ENCODE measurements at regions not wholly inside any gene's neighbourhood (a gene's known extent, or its start where the extent isn't known, plus 50 kb on each side); places are given as distances from the start of the nearest gene placed in this dataset.
"Not testable (repeated sequence)": the region's sequence is repeated elsewhere in the genome, so short reads cannot be mapped to it uniquely, and the experiment has no call there.

DNA sequence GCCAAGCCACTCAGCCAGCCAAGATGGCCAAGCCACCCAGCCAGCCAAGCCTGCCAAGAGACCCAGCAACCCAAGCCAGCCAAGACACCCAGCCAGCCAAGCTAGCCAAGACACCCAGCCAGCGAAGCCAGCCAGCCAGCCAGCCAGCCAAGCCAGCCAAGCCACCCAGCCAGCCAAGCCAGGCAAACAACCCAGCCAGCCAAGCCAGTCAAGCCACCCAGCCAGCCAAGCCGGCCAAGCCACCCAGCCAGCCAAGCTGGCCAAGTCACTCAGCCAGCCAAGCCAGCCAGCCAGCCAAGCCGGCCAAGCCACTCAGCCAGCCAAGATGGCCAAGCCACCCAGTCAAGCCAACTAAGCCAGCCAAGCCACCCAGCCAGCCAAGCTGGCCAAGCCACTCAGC is 337.5 kb upstream of the PLGLB2 start:
- H3K4me3 ChIP-seq (ENCODE audit: low read length in 2 of 2); H3K27ac ChIP-seq (ENCODE audit: low read depth in 1 of 2, low read length in 2 of 2); H3K4me1 ChIP-seq (ENCODE audit: control insufficient read depth in 1 of 2, insufficient read depth in 2 of 2, low read length in 2 of 2); intact Hi-C loops (cut with DNase I); H3K27me3 ChIP-seq (ENCODE audit: control insufficient read depth in 1 of 2, insufficient read depth in 2 of 2, low read length in 1 of 2); ATAC-seq (ENCODE audit: low FRiP score); H3K36me3 ChIP-seq (ENCODE audit: control insufficient read depth in 1 of 2, insufficient read depth in 2 of 2, low read length in 1 of 2); H3K9me3 ChIP-seq (ENCODE audit: control insufficient read depth, low read length): not testable (repeated sequence)
- DNase-seq, result peak in 1 of 2 donors; percentile 47
- 87 to 93% methylated on average over 3 of the region's 3 CpGs for WGBS, 2 donors

DNA sequence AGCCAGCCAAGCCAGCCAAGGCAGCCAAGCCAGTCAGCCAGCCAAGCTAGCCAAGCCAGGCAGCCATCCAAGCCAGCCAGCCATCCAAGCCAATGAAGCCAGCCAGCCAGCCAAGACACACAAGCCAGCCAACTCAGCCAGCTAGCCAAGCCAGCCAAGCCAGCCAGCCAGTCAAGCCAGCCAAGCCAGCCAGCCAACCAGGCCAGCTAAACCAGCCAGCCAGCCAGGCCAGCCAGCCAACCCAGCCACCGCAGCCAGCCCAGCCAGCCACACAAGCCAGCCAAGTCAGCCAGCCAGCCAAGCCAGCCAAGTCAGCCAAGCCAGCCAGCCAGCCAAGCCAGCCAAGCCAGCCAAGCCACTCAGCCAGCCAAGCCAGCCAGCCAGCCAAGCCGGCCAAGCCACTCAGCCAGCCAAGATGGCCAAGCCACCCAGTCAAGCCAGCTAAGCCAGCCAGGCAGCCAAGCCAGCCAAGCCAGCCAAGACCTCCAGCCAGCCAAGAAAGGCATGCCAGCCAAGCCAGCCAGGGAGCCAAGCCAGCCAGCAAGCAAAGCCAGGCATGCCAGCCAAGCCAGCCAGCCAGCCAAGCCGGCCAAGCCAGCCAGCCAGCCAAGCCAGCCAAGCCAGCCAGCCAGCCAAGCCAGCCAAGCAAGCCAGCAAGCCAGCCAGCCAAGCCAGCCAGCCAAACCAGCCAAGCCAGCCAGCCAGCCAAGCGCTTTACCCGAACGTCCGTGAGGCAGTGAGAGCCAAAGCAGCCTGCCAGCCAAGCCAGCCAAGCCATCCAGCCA is 335.7 kb upstream of the PLGLB2 start:
- H3K4me3 ChIP-seq (ENCODE audit: low read length in 2 of 2); H3K27ac ChIP-seq (ENCODE audit: low read depth in 1 of 2, low read length in 2 of 2); intact Hi-C loops (cut with DNase I); H3K9me3 ChIP-seq (ENCODE audit: control insufficient read depth, low read length); H3K27me3 ChIP-seq (ENCODE audit: control insufficient read depth in 1 of 2, insufficient read depth in 2 of 2, low read length in 1 of 2); H3K36me3 ChIP-seq (ENCODE audit: control insufficient read depth in 1 of 2, insufficient read depth in 2 of 2, low read length in 1 of 2); ATAC-seq (ENCODE audit: low FRiP score); H3K4me1 ChIP-seq (ENCODE audit: control insufficient read depth in 1 of 2, insufficient read depth in 2 of 2, low read length in 2 of 2): not testable (repeated sequence)
- peak in 1 of 2 donors; percentile 63 for DNase-seq
- WGBS, 2 donors, result 79 to 90% methylated on average over 3 of the region's 7 CpGs

GRCh38 chr2:87414331-87414730 is 333.6 kb upstream of the PLGLB2 start:
- intact Hi-C loops (cut with DNase I); H3K27me3 ChIP-seq (ENCODE audit: control insufficient read depth in 1 of 2, insufficient read depth in 2 of 2, low read length in 1 of 2); H3K9me3 ChIP-seq (ENCODE audit: control insufficient read depth, low read length); H3K4me1 ChIP-seq (ENCODE audit: control insufficient read depth in 1 of 2, insufficient read depth in 2 of 2, low read length in 2 of 2); ATAC-seq (ENCODE audit: low FRiP score); H3K27ac ChIP-seq (ENCODE audit: low read depth in 1 of 2, low read length in 2 of 2); H3K4me3 ChIP-seq (ENCODE audit: low read length in 2 of 2); H3K36me3 ChIP-seq (ENCODE audit: control insufficient read depth in 1 of 2, insufficient read depth in 2 of 2, low read length in 1 of 2): not testable (repeated sequence)
- WGBS, 2 donors, result 55 to 67% methylated on average over 1 of the region's 1 CpG
- peak in 1 of 2 donors; percentile 67 for DNase-seq

- H3K27me3 ChIP-seq (ENCODE audit: control insufficient read depth in 1 of 2, insufficient read depth in 2 of 2, low read length in 1 of 2); H3K27ac ChIP-seq (ENCODE audit: low read depth in 1 of 2, low read length in 2 of 2); intact Hi-C loops (cut with DNase I); H3K36me3 ChIP-seq (ENCODE audit: control insufficient read depth in 1 of 2, insufficient read depth in 2 of 2, low read length in 1 of 2); H3K4me3 ChIP-seq (ENCODE audit: low read length in 2 of 2); H3K9me3 ChIP-seq (ENCODE audit: control insufficient read depth, low read length); ATAC-seq (ENCODE audit: low FRiP score); H3K4me1 ChIP-seq (ENCODE audit: control insufficient read depth in 1 of 2, insufficient read depth in 2 of 2, low read length in 2 of 2): not testable (repeated sequence)
- WGBS, 2 donors, result 88 to 94% methylated on average over 8 to 9 of the region's 10 CpGs
- peak in 1 of 2 donors; percentile 48 for DNase-seq
Measured at GRCh38 chr2:87414795-87415570, 332.9 kb upstream of the PLGLB2 start.

DNA sequence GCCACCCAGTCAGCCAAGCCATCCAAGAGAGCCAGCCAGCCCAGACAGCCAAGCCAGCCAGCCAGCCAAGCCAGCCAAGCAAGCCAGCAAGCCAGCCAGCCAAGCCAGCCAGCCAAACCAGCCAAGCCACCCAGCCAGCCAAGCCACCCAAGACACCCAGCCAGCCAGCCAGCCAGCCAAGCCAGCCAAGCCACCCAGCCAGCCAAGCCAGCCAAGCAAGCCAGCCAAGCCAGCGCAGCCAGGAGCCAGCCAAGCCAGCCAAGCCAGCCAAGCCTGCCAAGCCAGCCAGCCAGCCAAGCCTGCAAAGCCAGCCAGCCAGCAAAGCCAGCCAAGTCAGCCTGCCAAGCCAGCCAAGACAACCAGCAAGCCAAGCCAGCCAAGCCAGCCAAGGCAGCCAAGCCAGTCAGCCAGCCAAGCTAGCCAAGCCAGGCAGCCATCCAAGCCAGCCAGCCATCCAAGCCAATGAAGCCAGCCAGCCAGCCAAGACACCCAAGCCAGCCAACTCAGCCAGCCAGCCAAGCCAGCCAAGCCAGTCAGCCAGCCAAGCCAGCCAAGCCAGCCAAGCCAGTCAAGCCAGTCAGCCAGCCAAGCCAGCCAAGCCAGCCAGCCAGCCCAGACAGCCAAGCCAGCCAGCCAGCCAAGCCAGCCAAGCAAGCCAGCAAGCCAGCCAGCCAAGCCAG is 332.2 kb upstream of the PLGLB2 start:
- H3K4me1 ChIP-seq (ENCODE audit: control insufficient read depth in 1 of 2, insufficient read depth in 2 of 2, low read length in 2 of 2); intact Hi-C loops (cut with DNase I); ATAC-seq (ENCODE audit: low FRiP score); H3K36me3 ChIP-seq (ENCODE audit: control insufficient read depth in 1 of 2, insufficient read depth in 2 of 2, low read length in 1 of 2); H3K27ac ChIP-seq (ENCODE audit: low read depth in 1 of 2, low read length in 2 of 2); H3K4me3 ChIP-seq (ENCODE audit: low read length in 2 of 2); H3K9me3 ChIP-seq (ENCODE audit: control insufficient read depth, low read length); H3K27me3 ChIP-seq (ENCODE audit: control insufficient read depth in 1 of 2, insufficient read depth in 2 of 2, low read length in 1 of 2): not testable (repeated sequence)
- peak in 1 of 2 donors; percentile 60 for DNase-seq
- 52 to 88% methylated on average over 1 of the region's 1 CpG for WGBS, 2 donors

GRCh38 chr2:87416266-87416592 is 331.7 kb upstream of the PLGLB2 start:
- peak in 1 of 2 donors; percentile 65 for DNase-seq
- H3K36me3 ChIP-seq (ENCODE audit: control insufficient read depth in 1 of 2, insufficient read depth in 2 of 2, low read length in 1 of 2); H3K9me3 ChIP-seq (ENCODE audit: control insufficient read depth, low read length); H3K4me3 ChIP-seq (ENCODE audit: low read length in 2 of 2); H3K27ac ChIP-seq (ENCODE audit: low read depth in 1 of 2, low read length in 2 of 2); ATAC-seq (ENCODE audit: low FRiP score); H3K4me1 ChIP-seq (ENCODE audit: control insufficient read depth in 1 of 2, insufficient read depth in 2 of 2, low read length in 2 of 2); H3K27me3 ChIP-seq (ENCODE audit: control insufficient read depth in 1 of 2, insufficient read depth in 2 of 2, low read length in 1 of 2); intact Hi-C loops (cut with DNase I): not testable (repeated sequence)
- WGBS, 2 donors, result 83 to 89% methylated on average over 1 of the region's 1 CpG

DNA sequence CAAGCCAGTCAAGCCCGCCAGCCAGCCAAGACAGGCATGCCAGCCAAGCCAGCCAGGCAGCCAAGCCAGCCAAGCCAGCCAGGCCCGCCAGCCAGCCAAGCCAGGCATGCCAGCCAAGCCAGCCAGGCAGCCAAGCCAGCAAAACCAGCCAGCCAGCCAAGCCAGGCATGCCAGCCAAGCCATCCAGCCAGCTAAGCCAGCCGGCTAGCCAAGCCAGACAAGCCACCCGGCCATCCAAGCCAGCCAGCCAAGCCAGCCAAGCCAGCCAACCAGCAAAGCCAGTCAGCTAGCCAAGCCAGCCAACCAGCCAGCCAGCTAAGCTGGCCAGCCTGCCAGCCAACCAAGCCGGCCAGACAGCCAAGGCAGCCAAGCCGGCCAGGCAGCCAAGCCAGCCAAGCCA is 330.7 kb upstream of the PLGLB2 start:
- intact Hi-C loops (cut with DNase I); H3K27me3 ChIP-seq (ENCODE audit: control insufficient read depth in 1 of 2, insufficient read depth in 2 of 2, low read length in 1 of 2); H3K36me3 ChIP-seq (ENCODE audit: control insufficient read depth in 1 of 2, insufficient read depth in 2 of 2, low read length in 1 of 2); H3K27ac ChIP-seq (ENCODE audit: low read depth in 1 of 2, low read length in 2 of 2); H3K9me3 ChIP-seq (ENCODE audit: control insufficient read depth, low read length); H3K4me3 ChIP-seq (ENCODE audit: low read length in 2 of 2); DNase-seq; ATAC-seq (ENCODE audit: low FRiP score); H3K4me1 ChIP-seq (ENCODE audit: control insufficient read depth in 1 of 2, insufficient read depth in 2 of 2, low read length in 2 of 2): not testable (repeated sequence)
- WGBS, 2 donors, result 81 to 94% methylated on average over 2 to 3 of the region's 6 CpGs

- 91 to 96% methylated on average over 3 of the region's 3 CpGs for WGBS, 2 donors
- ATAC-seq (ENCODE audit: low FRiP score); H3K27ac ChIP-seq (ENCODE audit: low read depth in 1 of 2, low read length in 2 of 2): not testable (repeated sequence)
Measured at GRCh38 chr2:87417742-87418567, 329.9 kb upstream of the PLGLB2 start.

More at GRCh38 chr2:87417742-87418567, 329.9 kb upstream of the PLGLB2 start:
- H3K36me3 ChIP-seq (ENCODE audit: control insufficient read depth in 1 of 2, insufficient read depth in 2 of 2, low read length in 1 of 2); H3K27me3 ChIP-seq (ENCODE audit: control insufficient read depth in 1 of 2, insufficient read depth in 2 of 2, low read length in 1 of 2); H3K4me1 ChIP-seq (ENCODE audit: control insufficient read depth in 1 of 2, insufficient read depth in 2 of 2, low read length in 2 of 2); H3K9me3 ChIP-seq (ENCODE audit: control insufficient read depth, low read length); H3K4me3 ChIP-seq (ENCODE audit: low read length in 2 of 2); intact Hi-C loops (cut with DNase I): not testable (repeated sequence)
- DNase-seq, result peak in 1 of 2 donors; percentile 50

Data from aorta (tissue), 5 donors.